H1 (cell line): ENCODE measurements at regions not wholly inside any gene's neighbourhood (a gene's known extent, or its start where the extent isn't known, plus 50 kb on each side); places are given as distances from the start of the nearest gene placed in this dataset.

ENCODE experiments used
- CTCF ChIA-PET: fragments of 300-600 bp; sonication (Branson Sonifier 250); formaldehyde crosslinking; loops from one replicate; lab custom pipeline; 2021; ENCODE audit not compliant: partially characterized antibody; lab: Charles Lee
- POLR2A ChIA-PET: fragments of 300-600 bp; sonication (Branson Sonifier 250); formaldehyde crosslinking; loops from one replicate; lab custom pipeline; 2021; ENCODE audit warnings: inconsistent platforms; ENCODE audit not compliant: partially characterized antibody; lab: Charles Lee
- DNase-seq, 2 experiments: peaks; one replicate each; pipeline versions ENCODE4 v3.0.0 to v3.0.0-alpha.2; 2010 to 2022; ENCODE audit warnings: low spot score in 2 of 2, low read depth in 1 of 2, mixed read lengths in 1 of 2
- FAIRE-seq: peaks from 2 replicates; lab custom pipeline; 2011; peaks lifted over from hg19 to GRCh38; lab: Jason Lieb, UNC
- H2AFZ ChIP-seq: 2 replicates; pipeline ENCODE4 v1.8.1; 2012; ENCODE audit warnings: low read length, inconsistent platforms
- H2AK5ac ChIP-seq: 2 replicates; pipeline ENCODE4 v1.6.1; 2013; ENCODE audit warnings: low read depth, low read length
- H2BK120ac ChIP-seq: replicated peaks from 2 replicates; pipeline ENCODE3; 2013; ENCODE audit warnings: low read depth, low read length, inconsistent platforms
- H2BK12ac ChIP-seq: 2 replicates; pipeline ENCODE4 v1.6.1; 2013; ENCODE audit warnings: low read depth, low read length
- H2BK15ac ChIP-seq: 2 replicates; pipeline ENCODE4 v1.6.1; 2013; ENCODE audit warnings: low read length
- H2BK20ac ChIP-seq: 2 replicates; pipeline ENCODE4 v1.6.1; 2013; ENCODE audit warnings: low read length
- H2BK5ac ChIP-seq: 2 replicates; pipeline ENCODE4 v1.6.1; 2013; ENCODE audit warnings: low read depth, low read length
- H3K14ac ChIP-seq: 2 replicates; pipeline ENCODE4 v1.6.1; 2013; ENCODE audit warnings: inconsistent platforms; ENCODE audit not compliant: insufficient read length
- H3K18ac ChIP-seq: 2 replicates; pipeline ENCODE4 v1.6.1; 2013; ENCODE audit warnings: low read length; ENCODE audit errors: extremely low read depth
- H3K23ac ChIP-seq: 2 replicates; pipeline ENCODE4 v1.6.1; 2013; ENCODE audit warnings: inconsistent platforms; ENCODE audit not compliant: insufficient read length
- H3K23me2 ChIP-seq: 2 replicates; pipeline ENCODE4 v1.6.1; 2013; ENCODE audit warnings: low read depth, low read length
- H3K27ac ChIP-seq: 2 replicates; pipeline ENCODE4 v1.6.1; 2011; ENCODE audit warnings: low read depth, low read length, inconsistent platforms
- H3K27me3 ChIP-seq, 4 experiments: replicated peaks in 1 of 4; 1 replicate in 1 of 4; 2 replicates in 3 of 4; pipeline versions ENCODE4 v1.6.1 to v1.8.1; 2011 to 2013; ENCODE audit warnings: low read length in 3 of 4, mild to moderate bottlenecking in 3 of 4, inconsistent platforms in 2 of 4, mixed read lengths in 2 of 4, moderate library complexity in 1 of 4; ENCODE audit not compliant: control insufficient read depth in 3 of 4, insufficient read depth in 3 of 4; ENCODE audit errors: extremely low read depth in 1 of 4
- H3K36me3 ChIP-seq, 4 experiments: 2 replicates each; pipeline versions ENCODE4 v1.6.1 to v1.8.1; 2011 to 2013; ENCODE audit warnings: mild to moderate bottlenecking in 4 of 4, low read length in 3 of 4, moderate library complexity in 2 of 4, control low read depth in 1 of 4, inconsistent platforms in 1 of 4; ENCODE audit not compliant: insufficient read depth in 4 of 4, control insufficient read depth in 2 of 4
- H3K4ac ChIP-seq: replicated peaks from 2 replicates; pipeline ENCODE3; 2013; ENCODE audit warnings: low read length, low read depth, mixed read lengths, inconsistent platforms; ENCODE audit not compliant: insufficient read length
- H3K4me1 ChIP-seq, 4 experiments: replicated peaks in 1 of 4; 1 replicate in 1 of 4; 2 replicates in 3 of 4; pipeline versions ENCODE4 v1.6.1 to v1.8.1; 2011 to 2013; ENCODE audit warnings: low read length in 3 of 4, inconsistent platforms in 2 of 4, mixed read lengths in 1 of 4; ENCODE audit not compliant: insufficient read depth in 4 of 4, control insufficient read depth in 3 of 4
- H3K4me2 ChIP-seq, 2 experiments: 2 replicates each; pipeline versions ENCODE4 v1.6.1 to v1.8.1; 2011 to 2013; ENCODE audit warnings: low read depth in 2 of 2, low read length in 2 of 2, control low read depth in 1 of 2, inconsistent platforms in 1 of 2, mild to moderate bottlenecking in 1 of 2; ENCODE audit not compliant: insufficient read depth in 1 of 2
- H3K4me3 ChIP-seq, 4 experiments: fragments of 200-600, 300-600 bp in 1 of 4; sonication (generic), shearing (Covaris generic), sonication (Bioruptor Twin) in 1 of 4; 2 replicates each; pipeline versions ENCODE4 v1.5.1 to v1.8.1; 2011 to 2016; ENCODE audit warnings: low read length in 4 of 4, low read depth in 3 of 4, control low read depth in 2 of 4, inconsistent platforms in 2 of 4, mild to moderate bottlenecking in 2 of 4, mixed read lengths in 1 of 4, moderate library complexity in 1 of 4; ENCODE audit not compliant: insufficient read depth in 2 of 4; ENCODE audit errors: extremely low read depth in 1 of 4
- H3K56ac ChIP-seq: replicated peaks from 2 replicates; pipeline ENCODE3; 2013; ENCODE audit warnings: low read depth, mild to moderate bottlenecking, mixed read lengths, low read length, inconsistent platforms; ENCODE audit not compliant: insufficient read length
- H3K79me1 ChIP-seq: 2 replicates; pipeline ENCODE4 v1.6.1; 2013; ENCODE audit warnings: low read depth, low read length, control low read depth
- H3K79me2 ChIP-seq, 2 experiments: 2 replicates each; pipeline versions ENCODE4 v1.6.1 to v1.8.1; 2012 to 2013; ENCODE audit warnings: low read length in 2 of 2, mild to moderate bottlenecking in 2 of 2, inconsistent platforms in 1 of 2; ENCODE audit not compliant: insufficient read depth in 2 of 2, control insufficient read depth in 1 of 2
- H3K9ac ChIP-seq, 4 experiments: replicated peaks in 1 of 4; 1 replicate in 1 of 4; 2 replicates in 3 of 4; pipeline versions ENCODE4 v1.6.1 to v1.8.1; 2011 to 2013; ENCODE audit warnings: low read depth in 3 of 4, low read length in 3 of 4, control low read depth in 2 of 4, mild to moderate bottlenecking in 2 of 4, moderate library complexity in 2 of 4, inconsistent platforms in 1 of 4; ENCODE audit errors: extremely low read depth in 1 of 4
- H3K9me3 ChIP-seq, 2 experiments: 2 replicates each; pipeline versions ENCODE4 v1.6.1 to v1.8.1; 2012 to 2013; ENCODE audit warnings: mild to moderate bottlenecking in 2 of 2, moderate library complexity in 2 of 2, control low read depth in 1 of 2, inconsistent platforms in 1 of 2, low read depth in 1 of 2, low read length in 1 of 2, mixed read lengths in 1 of 2; ENCODE audit not compliant: insufficient read depth in 2 of 2
- H4K20me1 ChIP-seq, 2 experiments: replicated peaks in 1 of 2; 2 replicates each; pipeline versions ENCODE3 to v1.8.1; 2011 to 2013; ENCODE audit warnings: inconsistent platforms in 2 of 2, low read length in 2 of 2, mild to moderate bottlenecking in 1 of 2; ENCODE audit not compliant: insufficient read depth in 2 of 2, control insufficient read depth in 1 of 2
- H4K5ac ChIP-seq: 2 replicates; pipeline ENCODE4 v1.6.1; 2013; ENCODE audit warnings: low read length, low read depth, mixed read lengths, inconsistent platforms; ENCODE audit not compliant: insufficient read length
- H4K8ac ChIP-seq: 2 replicates; pipeline ENCODE4 v1.8.0; 2013; ENCODE audit warnings: mild to moderate bottlenecking, moderate library complexity, low read length, inconsistent platforms; ENCODE audit not compliant: insufficient read depth; ENCODE audit errors: extremely low read depth
- H4K91ac ChIP-seq: replicated peaks from 2 replicates; pipeline ENCODE3; 2013; ENCODE audit warnings: low read length, mixed read lengths, inconsistent platforms; ENCODE audit not compliant: insufficient read length
- ATF2 ChIP-seq: IDR thresholded peaks from 2 replicates; pipeline ENCODE4 v1.6.1; 2012; ENCODE audit warnings: low read length, inconsistent platforms
- BCL11A ChIP-seq, 2 experiments: IDR thresholded peaks; one replicate each; pipeline ENCODE4 v1.6.1; 2011; ENCODE audit warnings: low read depth in 2 of 2, low read length in 2 of 2, mild to moderate bottlenecking in 2 of 2
- CHD1 ChIP-seq: IDR thresholded peaks from 2 replicates; pipeline ENCODE4 v1.6.1; 2012; ENCODE audit warnings: low read depth, low read length, improper control_type of control experiment
- EGR1 ChIP-seq: IDR thresholded peaks from 2 replicates; pipeline ENCODE4 v1.6.1; 2011; ENCODE audit warnings: low read depth, low read length, borderline replicate concordance
- JUN ChIP-seq: IDR thresholded peaks from 2 replicates; pipeline ENCODE4 v1.6.1; 2011; ENCODE audit warnings: low read depth, mild to moderate bottlenecking, improper control_type of control experiment, low read length
- PHF8 ChIP-seq: fragments of 200-600 bp; sonication (generic); conservative IDR thresholded peaks from 2 replicates; pipeline ENCODE4 v1.7.1; 2012; ENCODE audit warnings: low read depth, mild to moderate bottlenecking, inconsistent platforms, low read length, moderate library complexity
- RXRA ChIP-seq: IDR thresholded peaks from 2 replicates; pipeline ENCODE4 v1.6.1; 2011; ENCODE audit warnings: low read depth, mild to moderate bottlenecking, low read length, moderate library complexity; ENCODE audit not compliant: insufficient read depth
- SIN3A ChIP-seq, 2 experiments: IDR thresholded peaks in 1 of 2; conservative IDR thresholded peaks in 1 of 2; 2 replicates each; pipeline ENCODE4 v1.6.1; 2011 to 2012; ENCODE audit warnings: low read length in 2 of 2, improper control_type of control experiment in 1 of 2, low read depth in 1 of 2, mild to moderate bottlenecking in 1 of 2
- WGBS, 2 experiments: shearing (Covaris generic) in 1 of 2; methylation state at CpG; one replicate each; pipeline versions ENCODE4 v1.1.6 to v1.1.7; 2013 to 2015; ENCODE audit warnings: low lambda C conversion rate in 2 of 2, mixed read lengths in 2 of 2, inconsistent platforms in 1 of 2, low coverage in 1 of 2, missing lambda C conversion rate in 1 of 2; ENCODE audit not compliant: insufficient replicate concordance in 2 of 2, insufficient coverage in 1 of 2, insufficient read length in 1 of 2; ENCODE audit errors: extremely low coverage in 1 of 2, missing lambda C conversion rate in 1 of 2; 5-methylcytosine and 5-hydroxymethylcytosine counted together

GRCh38 chr16:27685807-27686206 is 135.9 kb downstream of the KATNIP start:
- no peak overlapping the region for H2AFZ ChIP-seq
- no peaks in the 10 kb centered on the region for H3K79me1 ChIP-seq
- no peak for FAIRE-seq
- H3K79me2 ChIP-seq: no peaks in the 10 kb centered on the region
- no peak overlapping the region for H3K9ac ChIP-seq
- TF ChIP-seq RXRA: no peak
- no peak for TF ChIP-seq JUN
- no peak for TF ChIP-seq EGR1
- no peak for TF ChIP-seq ATF2
- TF ChIP-seq SIN3A (conservative IDR thresholded peaks at IDR 0.05 in 1 of 2, IDR thresholded peaks at IDR 0.05 in 1 of 2; ENCODE audit: low read depth in 1 of 2, low read length in 2 of 2): no peak
- TF ChIP-seq BCL11A (IDR thresholded peaks at IDR 0.05; ENCODE audit: low read depth in 2 of 2, low read length in 2 of 2): no peak
- no peak for TF ChIP-seq CHD1
- no peak for TF ChIP-seq PHF8
- TF ChIP-seq, all 59 proteins: peak for 0
- no peak overlapping the region for H3K56ac ChIP-seq
- no peak overlapping the region for H2BK5ac ChIP-seq
- ChIA-PET POLR2A (interaction anchor here (1.2 kb wide), 1 partner anchor 50 kb away, joined by 4 read pairs; no protein-coding TSS in a partner anchor), CTCF (interaction anchor here (0.7 to 1.4 kb wide), 7 partner anchors 9 to 94 kb away, joined by 3 to 5 read pairs (median 4); no protein-coding TSS in a partner anchor)
- H3K4me3 ChIP-seq: no peak overlapping the region
- no peak overlapping the region for H2BK20ac ChIP-seq
- H2BK120ac ChIP-seq: no peak overlapping the region
- H4K20me1 ChIP-seq: peaks cover 0 to 1% of the 10 kb centered on the region in 2 experiments
- no peak overlapping the region for H3K27ac ChIP-seq
- no peak overlapping the region for H2AK5ac ChIP-seq
- H3K14ac ChIP-seq: no peak overlapping the region
- 79% methylated on average over 1 of the region's 1 CpG; no CpG with 5 or more reads in 1 of the 2 experiments for WGBS, 2 experiments
- no peaks in the 10 kb centered on the region for H3K4me1 ChIP-seq
- H3K18ac ChIP-seq: no peak overlapping the region
- no peaks in the 10 kb centered on the region; a peak in 1 of 8 replicates for H3K36me3 ChIP-seq
- H3K23me2 ChIP-seq: no peaks in the 10 kb centered on the region
- H4K8ac ChIP-seq: no peak overlapping the region
- H3K27me3 ChIP-seq: no peaks in the 10 kb centered on the region
- no peaks in the 10 kb centered on the region for H3K9me3 ChIP-seq
- no peak overlapping the region for H3K4ac ChIP-seq
- H3K4me2 ChIP-seq: no peak overlapping the region
- H2BK12ac ChIP-seq: no peak overlapping the region
- H3K23ac ChIP-seq: no peak overlapping the region
- no peak for DNase-seq
- no peak overlapping the region for H4K91ac ChIP-seq
- no peak overlapping the region for H4K5ac ChIP-seq
- no peak overlapping the region for H2BK15ac ChIP-seq
